ENCODE measurements at regions not wholly inside any gene's neighbourhood (a gene's known extent, or its start where the extent isn't known, plus 50 kb on each side); places are given as distances from the start of the nearest gene placed in this dataset.

DNA sequence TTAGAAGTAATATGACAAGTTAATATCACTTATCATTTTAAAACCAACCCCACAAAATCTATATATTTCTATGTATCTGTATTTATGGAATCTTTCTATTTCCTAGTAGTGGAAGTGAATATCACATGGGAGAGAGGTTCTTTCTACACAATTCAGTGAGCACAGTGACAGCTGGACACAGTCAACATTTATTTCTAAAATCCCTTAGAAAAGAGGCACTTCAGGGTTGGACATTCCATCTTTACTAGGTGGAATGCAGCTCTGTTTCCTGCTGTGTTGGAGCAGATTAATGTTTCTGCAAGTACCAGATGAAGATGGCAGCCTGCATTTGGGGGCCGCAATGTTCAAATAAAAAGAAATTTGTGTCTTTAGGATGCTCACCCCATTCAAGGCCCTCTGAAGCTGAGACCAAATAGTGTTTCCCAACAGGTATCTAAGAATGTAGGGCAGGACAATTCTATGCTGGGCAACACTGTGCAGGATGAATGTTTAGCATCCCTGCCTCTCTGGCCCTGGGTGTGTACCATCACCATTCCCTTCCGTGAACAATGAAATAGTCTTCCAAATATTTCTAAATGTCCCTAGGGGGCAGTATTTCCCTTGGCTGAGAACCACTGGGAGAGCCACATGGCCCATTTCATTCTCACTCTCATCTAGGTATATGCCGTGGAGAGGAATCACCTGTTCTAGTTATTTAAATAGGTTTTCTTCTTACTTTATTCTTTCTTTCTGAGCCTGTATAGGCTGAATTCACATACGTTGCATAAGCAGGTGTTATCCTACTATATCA lies 394.8 kb downstream of the PRDM2 start:
- TF ChIP-seq, protein P1, sequence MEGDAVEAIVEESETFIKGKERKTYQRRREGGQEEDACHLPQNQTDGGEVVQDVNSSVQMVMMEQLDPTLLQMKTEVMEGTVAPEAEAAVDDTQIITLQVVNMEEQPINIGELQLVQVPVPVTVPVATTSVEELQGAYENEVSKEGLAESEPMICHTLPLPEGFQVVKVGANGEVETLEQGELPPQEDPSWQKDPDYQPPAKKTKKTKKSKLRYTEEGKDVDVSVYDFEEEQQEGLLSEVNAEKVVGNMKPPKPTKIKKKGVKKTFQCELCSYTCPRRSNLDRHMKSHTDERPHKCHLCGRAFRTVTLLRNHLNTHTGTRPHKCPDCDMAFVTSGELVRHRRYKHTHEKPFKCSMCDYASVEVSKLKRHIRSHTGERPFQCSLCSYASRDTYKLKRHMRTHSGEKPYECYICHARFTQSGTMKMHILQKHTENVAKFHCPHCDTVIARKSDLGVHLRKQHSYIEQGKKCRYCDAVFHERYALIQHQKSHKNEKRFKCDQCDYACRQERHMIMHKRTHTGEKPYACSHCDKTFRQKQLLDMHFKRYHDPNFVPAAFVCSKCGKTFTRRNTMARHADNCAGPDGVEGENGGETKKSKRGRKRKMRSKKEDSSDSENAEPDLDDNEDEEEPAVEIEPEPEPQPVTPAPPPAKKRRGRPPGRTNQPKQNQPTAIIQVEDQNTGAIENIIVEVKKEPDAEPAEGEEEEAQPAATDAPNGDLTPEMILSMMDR (IDR thresholded peaks at IDR 0.05): peak; percentile 21 to 30 (median 25)
- TF ChIP-seq POLR2AphosphoS5 (IDR thresholded peaks at IDR 0.05) (no peak), EP300 (IDR thresholded peaks at IDR 0.05; ENCODE audit: low read depth) (no peak), POLR2A (IDR thresholded peaks at IDR 0.05) (no peak)
